ENCODE measurements at regions not wholly inside any gene's neighbourhood (a gene's known extent, or its start where the extent isn't known, plus 50 kb on each side); places are given as distances from the start of the nearest gene placed in this dataset.
"Not testable (repeated sequence)": the region's sequence is repeated elsewhere in the genome, so short reads cannot be mapped to it uniquely, and the experiment has no call there.

DNA sequence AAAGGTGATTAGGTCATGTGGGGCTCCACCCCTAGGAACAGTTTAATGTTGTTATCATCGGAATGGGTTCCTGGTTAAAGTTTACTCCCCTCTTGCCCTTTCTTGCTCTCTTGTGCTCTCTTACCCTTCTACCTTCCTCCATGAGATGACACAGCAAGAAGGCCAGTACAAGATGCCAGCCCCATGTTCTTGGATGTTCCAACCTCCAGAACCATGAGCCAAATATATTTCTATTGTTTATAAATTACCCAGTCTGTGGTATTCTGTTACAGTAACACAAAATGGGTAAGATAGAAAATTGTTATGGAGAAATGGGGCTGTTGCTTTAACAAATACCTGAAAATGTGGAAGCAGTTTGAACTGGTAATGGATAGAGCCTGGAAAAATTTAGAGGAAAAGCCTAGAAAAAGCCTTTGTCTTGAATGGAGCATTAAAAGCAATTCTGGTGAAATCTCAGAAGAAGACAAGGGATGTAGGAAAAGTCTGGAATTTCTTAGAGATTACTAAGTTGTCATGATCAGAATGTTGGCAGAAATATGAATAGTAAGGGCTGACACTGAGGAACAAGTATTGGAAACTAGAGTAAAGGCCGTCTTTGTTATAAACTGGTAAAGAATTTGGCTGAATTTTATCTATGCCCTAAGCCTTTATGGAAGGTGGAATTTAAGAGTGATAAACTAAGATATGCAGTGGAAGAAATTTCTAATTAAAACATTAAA, 53.5 kb upstream of the TSC22D1 start:
- H3K36me3 ChIP-seq (ENCODE audit: control insufficient read depth in 2 of 2, extremely low read depth in 1 of 2, insufficient read depth in 2 of 2, low read length in 2 of 2) = no peaks in the 10 kb centered on the region
- intact Hi-C loops (cut with micrococcal nuclease) = no loop called here
- H3K4me2 ChIP-seq (ENCODE audit: insufficient read depth, low read length) = no peak overlapping the region
- BruUV-seq (replicated peaks) = no TSS peak
- ChIA-PET POLR2A (no interaction called here), CTCF (interaction anchor here (1.4 kb wide), 1 partner anchor 32 kb away, joined by 3 read pairs; no protein-coding TSS in a partner anchor)
- H3K27ac ChIP-seq (ENCODE audit: insufficient read depth, low read depth, low read length) = no peak overlapping the region
- H4K20me1 ChIP-seq (replicated peaks; ENCODE audit: control insufficient read depth, extremely low read depth, insufficient read depth, low read length) = no peaks in the 10 kb centered on the region
- H3K79me2 ChIP-seq (ENCODE audit: control insufficient read depth, insufficient read depth, low read length) = no peaks in the 10 kb centered on the region
- no peak overlapping the region for H3K4me3 ChIP-seq (replicated peaks in 1 of 3; ENCODE audit: insufficient read depth in 1 of 3, low read depth in 1 of 3, low read length in 3 of 3)
- H3K4me1 ChIP-seq (ENCODE audit: control insufficient read depth, extremely low read depth, insufficient read depth, low read length) = no peaks in the 10 kb centered on the region
- H3K9ac ChIP-seq (replicated peaks; ENCODE audit: extremely low read depth, insufficient read depth, low read length) = no peak overlapping the region
- dilution Hi-C loops (cut with MboI; ENCODE audit: extremely low pct_ligation_motif_present, low sequenced_read_pairs) = no loop called here
- DNase-seq (ENCODE audit: low read depth, low spot score) (no peak), FAIRE-seq (no peak)
- no peaks in the 10 kb centered on the region for H3K9me1 ChIP-seq (replicated peaks; ENCODE audit: control insufficient read depth, extremely low read depth, insufficient read depth, low read length)
- TF ChIP-seq MYC (IDR thresholded peaks at IDR 0.05; ENCODE audit: low read depth, low read length) (no peak), POLR2A (IDR thresholded peaks at IDR 0.05; ENCODE audit: low read depth, low read length) (no peak), JUN (IDR thresholded peaks at IDR 0.05; ENCODE audit: borderline replicate concordance, insufficient read depth, insufficient read length, low read depth) (no peak), POLR2AphosphoS5 (IDR thresholded peaks at IDR 0.05; ENCODE audit: insufficient read depth, low read depth, low read length) (no peak), FOS (IDR thresholded peaks at IDR 0.05; ENCODE audit: borderline replicate concordance, insufficient read depth, low read length) (no peak), CTCF (IDR thresholded peaks at IDR 0.05; ENCODE audit: extremely low read depth in 1 of 2, insufficient read depth in 1 of 2, low read depth in 1 of 2, low read length in 2 of 2) (no peak), GATA2 (IDR thresholded peaks at IDR 0.05; ENCODE audit: insufficient read depth, insufficient read length, low read depth, low read length) (no peak), EZH2 (IDR thresholded peaks at IDR 0.05; ENCODE audit: borderline replicate concordance, low read depth, low read length, severe bottlenecking) (no peak), MAX (IDR thresholded peaks at IDR 0.05; ENCODE audit: insufficient read depth, insufficient read length) (no peak)
- no peak overlapping the region for H2AFZ ChIP-seq (ENCODE audit: low read depth, low read length)
- no peaks in the 10 kb centered on the region for H3K27me3 ChIP-seq (ENCODE audit: control insufficient read depth in 2 of 2, insufficient read depth in 2 of 2, low read length in 2 of 2)
- no peaks in the 10 kb centered on the region for H3K9me3 ChIP-seq (replicated peaks; ENCODE audit: control insufficient read depth, insufficient read depth, low read length)

GRCh38 chr13:44628826-44629225, 52.7 kb upstream of the TSC22D1 start:
- H3K4me2 ChIP-seq (ENCODE audit: insufficient read depth, low read length); H3K27me3 ChIP-seq (ENCODE audit: control insufficient read depth in 2 of 2, insufficient read depth in 2 of 2, low read length in 2 of 2); H3K36me3 ChIP-seq (ENCODE audit: control insufficient read depth in 2 of 2, extremely low read depth in 1 of 2, insufficient read depth in 2 of 2, low read length in 2 of 2); H3K4me1 ChIP-seq (ENCODE audit: control insufficient read depth, extremely low read depth, insufficient read depth, low read length); dilution Hi-C loops (cut with MboI; ENCODE audit: extremely low pct_ligation_motif_present, low sequenced_read_pairs); CTCF ChIA-PET; BruUV-seq (replicated peaks); DNase-seq (ENCODE audit: low read depth, low spot score); H3K9me1 ChIP-seq (replicated peaks; ENCODE audit: control insufficient read depth, extremely low read depth, insufficient read depth, low read length); H3K9me3 ChIP-seq (replicated peaks; ENCODE audit: control insufficient read depth, insufficient read depth, low read length); intact Hi-C loops (cut with micrococcal nuclease); POLR2A ChIA-PET; H2AFZ ChIP-seq (ENCODE audit: low read depth, low read length); H3K4me3 ChIP-seq (replicated peaks in 1 of 3; ENCODE audit: insufficient read depth in 1 of 3, low read depth in 1 of 3, low read length in 3 of 3); H3K79me2 ChIP-seq (ENCODE audit: control insufficient read depth, insufficient read depth, low read length); H4K20me1 ChIP-seq (replicated peaks; ENCODE audit: control insufficient read depth, extremely low read depth, insufficient read depth, low read length); H3K9ac ChIP-seq (replicated peaks; ENCODE audit: extremely low read depth, insufficient read depth, low read length); H3K27ac ChIP-seq (ENCODE audit: insufficient read depth, low read depth, low read length); FAIRE-seq: not testable (repeated sequence)
